B cell (primary cell): ENCODE measurements at regions not wholly inside any gene's neighbourhood (a gene's known extent, or its start where the extent isn't known, plus 50 kb on each side); places are given as distances from the start of the nearest gene placed in this dataset.

ENCODE experiments used
- ATAC-seq: fragments of 200-7000 bp; cut with Tn5 transposase; one replicate; pipeline ENCODE4 v1.10.0; 2021; ENCODE audit warnings: low read depth, mild to moderate bottlenecking, moderate number of reproducible peaks, moderate library complexity
- CTCF ChIA-PET: fragments of 350-600 bp; sonication (Branson Sonifier 250); formaldehyde crosslinking; loops from one replicate; lab custom pipeline; 2021; ENCODE audit warnings: antibody characterized with exemption, inconsistent platforms; lab: Charles Lee
- POLR2A ChIA-PET: fragments of 350-600 bp; sonication (Branson Sonifier 250); formaldehyde crosslinking; loops from one replicate; lab custom pipeline; 2021; ENCODE audit warnings: antibody characterized with exemption; lab: Charles Lee
- DNase-seq: peaks from one replicate; pipeline ENCODE4 v3.0.0; 2013
- H2AFZ ChIP-seq: 2 replicates; pipeline ENCODE4 v1.6.1; 2012; ENCODE audit warnings: mild to moderate bottlenecking, low read depth, low read length; ENCODE audit not compliant: insufficient read depth, poor library complexity, severe bottlenecking
- H3K27ac ChIP-seq, 2 donors: 1 replicate in 1 of 2; 2 replicates in 1 of 2; pipeline ENCODE4 v1.5.1; 2012 to 2013; ENCODE audit warnings: low read length in 2 of 2, mild to moderate bottlenecking in 2 of 2, moderate library complexity in 1 of 2
- H3K27me3 ChIP-seq, 4 experiments: fragments of 200-600 bp in 1 of 4; sonication (generic) in 1 of 4; replicated peaks in 1 of 4; 1 replicate in 2 of 4; 2 replicates in 2 of 4; pipeline versions ENCODE4 v1.6.1 to v1.7.0; 2013 to 2016; ENCODE audit warnings: low read length in 3 of 4, mild to moderate bottlenecking in 2 of 4, mixed read lengths in 1 of 4, moderate library complexity in 1 of 4; ENCODE audit not compliant: insufficient read depth in 4 of 4, control insufficient read depth in 3 of 4; ENCODE audit errors: control extremely low read depth in 1 of 4
- H3K36me3 ChIP-seq, 2 experiments: replicated peaks in 1 of 2; 1 replicate in 1 of 2; 2 replicates in 1 of 2; pipeline versions ENCODE4 v1.6.1 to v1.7.1; 2013; ENCODE audit warnings: low read length in 1 of 2; ENCODE audit not compliant: insufficient read depth in 2 of 2, control insufficient read depth in 1 of 2; ENCODE audit errors: control extremely low read depth in 1 of 2, extremely low read depth in 1 of 2
- H3K4me1 ChIP-seq, 2 donors: fragments of 200-600 bp in 1 of 2; sonication (generic) in 1 of 2; 1 replicate in 1 of 2; 2 replicates in 1 of 2; pipeline versions ENCODE4 v1.5.1 to v1.6.1; 2013 to 2017; ENCODE audit warnings: low read length in 2 of 2; ENCODE audit not compliant: control insufficient read depth in 2 of 2, insufficient read depth in 2 of 2
- H3K4me2 ChIP-seq: replicated peaks from 2 replicates; pipeline ENCODE3; 2012; ENCODE audit warnings: mild to moderate bottlenecking, low read depth, low read length; ENCODE audit not compliant: poor library complexity, severe bottlenecking
- H3K4me3 ChIP-seq, 5 experiments: fragments of 200-600 bp in 1 of 5; sonication (generic) in 1 of 5; 1 replicate in 3 of 5; 2 replicates in 2 of 5; pipeline versions ENCODE4 v1.5.1 to v1.7.0; 2011 to 2016; ENCODE audit warnings: low read length in 4 of 5, mild to moderate bottlenecking in 4 of 5, low read depth in 2 of 5, control low read depth in 1 of 5, moderate library complexity in 1 of 5; ENCODE audit not compliant: insufficient read depth in 1 of 5; ENCODE audit errors: control extremely low read depth in 1 of 5, extremely low read depth in 1 of 5
- H3K79me2 ChIP-seq: fragments of 200-600 bp; sonication (generic); one replicate; pipeline ENCODE4 v1.6.0; 2016; ENCODE audit warnings: low read length; ENCODE audit not compliant: control insufficient read depth, insufficient read depth
- H3K9ac ChIP-seq: fragments of 200-600 bp; sonication (generic); 2 replicates; pipeline ENCODE4 v1.6.1; 2017; ENCODE audit warnings: mild to moderate bottlenecking, low read length, moderate library complexity
- H3K9me3 ChIP-seq, 3 donors: one replicate each; pipeline versions ENCODE4 v1.6.1 to v1.7.1; 2013; ENCODE audit warnings: low read length in 2 of 3; ENCODE audit not compliant: control insufficient read depth in 2 of 3, insufficient read depth in 1 of 3; ENCODE audit errors: control extremely low read depth in 1 of 3
- H4K20me1 ChIP-seq: 2 replicates; pipeline ENCODE4 v1.6.0; 2012; ENCODE audit warnings: mild to moderate bottlenecking, low read length; ENCODE audit not compliant: insufficient read depth, control insufficient read depth, poor library complexity, severe bottlenecking
- H3K27ac Mint-ChIP-seq: one replicate; pipeline ENCODE4 v1.8.0; 2021; ENCODE audit warnings: mixed read lengths
- H3K27me3 Mint-ChIP-seq: one replicate; pipeline ENCODE4 v1.8.0; 2021; ENCODE audit warnings: mixed read lengths
- H3K4me1 Mint-ChIP-seq: one replicate; pipeline ENCODE4 v1.8.0; 2021; ENCODE audit warnings: mixed read lengths
- H3K4me3 Mint-ChIP-seq: one replicate; pipeline ENCODE4 v1.8.0; 2021; ENCODE audit warnings: mixed read lengths
- H3K9me3 Mint-ChIP-seq: one replicate; pipeline ENCODE4 v1.8.0; 2022; ENCODE audit warnings: mixed read lengths; ENCODE audit not compliant: insufficient read depth
- CTCF ChIP-seq: fragments of 200-600 bp; IDR thresholded peaks from one replicate; pipeline ENCODE4 v1.8.0; 2022; ENCODE audit warnings: antibody characterized with exemption, mild to moderate bottlenecking
- EZH2 ChIP-seq: IDR thresholded peaks from 2 replicates; pipeline ENCODE4 v1.6.1; 2012; ENCODE audit warnings: borderline replicate concordance, low read depth, mild to moderate bottlenecking, moderate library complexity, low read length; ENCODE audit not compliant: insufficient read depth, poor library complexity, severe bottlenecking
- WGBS: methylation state at CpG from one replicate; pipeline ENCODE4 v1.1.5; 2013; ENCODE audit warnings: missing lambda C conversion rate; ENCODE audit not compliant: insufficient coverage; 5-methylcytosine and 5-hydroxymethylcytosine counted together
- intact Hi-C: fragments of 100-400 bp; cut with micrococcal nuclease; formaldehyde crosslinking; loops from one replicate; pipeline ENCODE4 v1.10.0; 2022

GRCh38 chr4:24400537-24400936 is 183.8 kb downstream of the DHX15 start:
- DNase-seq (no peak), ATAC-seq (no peak)
- H3K79me2 ChIP-seq: no peaks in the 10 kb centered on the region
- no peak for TF ChIP-seq CTCF
- no peak for TF ChIP-seq EZH2
- CTCF ChIA-PET: no interaction called here
- no peaks in the 10 kb centered on the region for H3K36me3 ChIP-seq
- no peak overlapping the region for H3K4me2 ChIP-seq
- 100% methylated on average over 2 of the region's 3 CpGs for WGBS
- H4K20me1 ChIP-seq: no peaks in the 10 kb centered on the region
- H3K27me3 ChIP-seq: no peaks in the 10 kb centered on the region
- POLR2A ChIA-PET: no interaction called here
- Mint-ChIP-seq H3K27ac (no peak overlapping the region), H3K9me3 (no peaks in the 10 kb centered on the region), H3K4me1 (no peaks in the 10 kb centered on the region), H3K4me3 (no peak overlapping the region), H3K27me3 (peaks cover 3% of the 10 kb centered on the region)
- intact Hi-C loops: no loop called here
- H2AFZ ChIP-seq: no peak overlapping the region
- no peaks in the 10 kb centered on the region for H3K4me1 ChIP-seq
- no peaks in the 10 kb centered on the region for H3K9me3 ChIP-seq
- H3K27ac ChIP-seq: no peak overlapping the region
- H3K4me3 ChIP-seq: no peak overlapping the region
- no peak overlapping the region for H3K9ac ChIP-seq

DNA sequence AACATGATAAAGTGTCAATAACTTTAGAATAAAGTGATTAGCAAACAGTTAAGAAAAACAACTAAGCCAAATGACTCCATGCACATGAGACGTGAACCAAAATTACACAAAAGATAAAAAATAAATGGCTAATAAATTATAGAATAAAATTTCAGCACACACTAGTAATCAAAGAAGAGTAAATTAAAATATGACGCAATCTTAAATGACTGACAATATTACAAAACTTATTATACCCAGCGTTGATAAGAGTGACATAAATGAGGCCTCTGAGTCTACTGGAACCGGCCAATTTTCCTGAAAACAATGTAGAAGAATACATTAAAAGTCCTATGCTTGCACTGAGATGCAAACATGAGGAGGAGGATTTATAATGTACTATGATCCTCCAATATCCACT is 187.4 kb downstream of the DHX15 start:
- peaks cover 3% of the 10 kb centered on the region for H3K27me3 Mint-ChIP-seq
- H3K4me3 Mint-ChIP-seq: no peak overlapping the region
- Histone ChIP-seq H3K27ac (no peak overlapping the region), H3K36me3 (no peaks in the 10 kb centered on the region), H4K20me1 (no peaks in the 10 kb centered on the region), H3K9me3 (no peaks in the 10 kb centered on the region), H2AFZ (no peak overlapping the region), H3K4me1 (no peaks in the 10 kb centered on the region), H3K4me3 (no peak overlapping the region), H3K9ac (no peak overlapping the region), H3K4me2 (no peak overlapping the region), H3K79me2 (no peaks in the 10 kb centered on the region), H3K27me3 (no peaks in the 10 kb centered on the region)
- no peaks in the 10 kb centered on the region for H3K4me1 Mint-ChIP-seq
- TF ChIP-seq EZH2 (no peak), CTCF (no peak)
- POLR2A ChIA-PET: no interaction called here
- H3K27ac Mint-ChIP-seq: no peak overlapping the region
- H3K9me3 Mint-ChIP-seq: no peaks in the 10 kb centered on the region
- WGBS: no CpG with 5 or more reads among the region's 4 CpGs
- no peak for DNase-seq
- CTCF ChIA-PET: no interaction called here
- no peak for ATAC-seq
- intact Hi-C loops: no loop called here
